Stimulated activated CD8-positive, alpha-beta memory T cell treated with anti-CD3 and anti-CD28 coated beads, Interleukin-4, amount 100 ng/mL, for 48 hours (primary cell): ENCODE measurements at regions not wholly inside any gene's neighbourhood (a gene's known extent, or its start where the extent isn't known, plus 50 kb on each side); places are given as distances from the start of the nearest gene placed in this dataset.

ENCODE experiments used
- DNase-seq: peaks from one replicate; pipeline ENCODE4 v3.0.0-alpha.2; 2020

GRCh38 chr15:31925541-31925940 is 104.8 kb upstream of the CHRNA7 start:
- DNase-seq = no peak

- DNase-seq = peak; percentile 54
Measured at GRCh38 chr15:31930967-31931366, 99.3 kb upstream of the CHRNA7 start.

- no peak for DNase-seq
Measured at GRCh38 chr15:31932576-31932975, 97.7 kb upstream of the CHRNA7 start.

GRCh38 chr15:31934821-31935220 is 95.5 kb upstream of the CHRNA7 start:
- no peak for DNase-seq

- DNase-seq = no peak
Measured at GRCh38 chr15:31953478-31953877, 76.8 kb upstream of the CHRNA7 start.

- no peak for DNase-seq
Measured at GRCh38 chr15:31954374-31955172, 75.7 kb upstream of the CHRNA7 start.

- no peak for DNase-seq
Measured at GRCh38 chr15:31955734-31956133, 74.6 kb upstream of the CHRNA7 start.

GRCh38 chr15:31957581-31957980 is 72.7 kb upstream of the CHRNA7 start:
- DNase-seq = no peak

GRCh38 chr15:31964586-31965307 is 65.6 kb upstream of the CHRNA7 start:
- DNase-seq = no peak

GRCh38 chr15:31970007-31970406 is 60.3 kb upstream of the CHRNA7 start:
- no peak for DNase-seq

- no peak for DNase-seq
Measured at GRCh38 chr15:31973197-31973596, 57.1 kb upstream of the CHRNA7 start.

GRCh38 chr15:31974154-31974794 is 56.0 kb upstream of the CHRNA7 start:
- DNase-seq = no peak

- peak; percentile 49 for DNase-seq
Measured at GRCh38 chr15:31974855-31975829, 55.2 kb upstream of the CHRNA7 start.

- DNase-seq = no peak
Measured at GRCh38 chr15:31975830-31976229, 54.5 kb upstream of the CHRNA7 start.

- no peak for DNase-seq
Measured at GRCh38 chr15:31977138-31977537, 53.2 kb upstream of the CHRNA7 start.

- peak; percentile 79 for DNase-seq
Measured at GRCh38 chr15:31977812-31978661, 52.3 kb upstream of the CHRNA7 start.
